IMR-90 (cell line): ENCODE measurements at regions not wholly inside any gene's neighbourhood (a gene's known extent, or its start where the extent isn't known, plus 50 kb on each side); places are given as distances from the start of the nearest gene placed in this dataset.

Experiments used
- ATAC-seq: fragments of 200-7000 bp; cut with Tn5 transposase; 2 replicates; pipeline ENCODE4 v1.9.1; 2020; ENCODE audit warnings: low read depth, mild to moderate bottlenecking, moderate library complexity
- BruUV-seq: library from RNA; stranded (reverse); fragments of 400-500 nt; replicated peaks from 2 replicates; lab custom pipeline; 2021; lab: Mats Ljungman, UMichigan
- CTCF ChIA-PET: fragments of 300-600 bp; formaldehyde crosslinking; extraction: SDS; loops from one replicate; lab custom pipeline; 2021; ENCODE audit warnings: antibody characterized with exemption; lab: Yijun Ruan, JAX
- POLR2A ChIA-PET: fragments of 300-600 bp; sonication (Branson Sonifier 250); formaldehyde crosslinking; loops from one replicate; lab custom pipeline; 2022; ENCODE audit warnings: antibody characterized with exemption; ENCODE audit not compliant: unreplicated experiment; lab: Charles Lee
- DNase-seq: peaks from one replicate; pipeline ENCODE4 v3.0.0; 2013
- H2AFZ ChIP-seq: replicated peaks from 2 replicates; pipeline ENCODE3; 2013; ENCODE audit warnings: low read length, mild to moderate bottlenecking; ENCODE audit not compliant: poor library complexity
- H2AK5ac ChIP-seq: 2 replicates; pipeline ENCODE4 v1.6.1; 2013; ENCODE audit warnings: low read depth, low read length, inconsistent platforms
- H2AK9ac ChIP-seq: replicated peaks from 2 replicates; pipeline ENCODE3; 2013; ENCODE audit warnings: mild to moderate bottlenecking, low read depth, low read length, moderate library complexity; ENCODE audit not compliant: poor library complexity
- H2BK120ac ChIP-seq: 2 replicates; pipeline ENCODE4 v1.6.1; 2013; ENCODE audit warnings: low read depth, low read length, inconsistent platforms
- H2BK15ac ChIP-seq: 3 replicates; pipeline ENCODE4 v1.6.1; 2013; ENCODE audit warnings: low read depth, low read length, inconsistent platforms
- H2BK20ac ChIP-seq: 2 replicates; pipeline ENCODE4 v1.6.1; 2013; ENCODE audit warnings: low read depth, mild to moderate bottlenecking, inconsistent platforms, low read length, moderate library complexity
- H2BK5ac ChIP-seq: 2 replicates; pipeline ENCODE4 v1.6.1; 2013; ENCODE audit warnings: mild to moderate bottlenecking, low read depth, low read length, inconsistent platforms; ENCODE audit not compliant: poor library complexity, severe bottlenecking
- H3K14ac ChIP-seq: replicated peaks from 2 replicates; pipeline ENCODE4 v1.6.1; 2013; ENCODE audit warnings: low read depth, low read length, inconsistent platforms
- H3K18ac ChIP-seq: 2 replicates; pipeline ENCODE4 v1.6.1; 2013; ENCODE audit warnings: low read depth, low read length, control low read depth
- H3K23ac ChIP-seq: 2 replicates; pipeline ENCODE4 v1.6.1; 2013; ENCODE audit warnings: low read depth, low read length, inconsistent platforms
- H3K27ac ChIP-seq: 2 replicates; pipeline ENCODE4 v1.5.1; 2013; ENCODE audit warnings: mild to moderate bottlenecking, control low read depth, low read length; ENCODE audit not compliant: insufficient read depth
- H3K27me3 ChIP-seq: 2 replicates; pipeline ENCODE4 v1.6.1; 2013; ENCODE audit warnings: low read length; ENCODE audit not compliant: control insufficient read depth, insufficient read depth
- H3K36me3 ChIP-seq: 2 replicates; pipeline ENCODE4 v1.6.1; 2013; ENCODE audit warnings: low read length, mixed read lengths; ENCODE audit not compliant: control insufficient read depth, insufficient read depth
- H3K4ac ChIP-seq: 2 replicates; pipeline ENCODE4 v1.6.1; 2013; ENCODE audit warnings: low read depth, low read length, inconsistent platforms
- H3K4me1 ChIP-seq: 2 replicates; pipeline ENCODE4 v1.6.1; 2013; ENCODE audit warnings: low read length, mixed read lengths; ENCODE audit not compliant: control insufficient read depth, insufficient read depth
- H3K4me2 ChIP-seq: 2 replicates; pipeline ENCODE4 v1.6.1; 2013; ENCODE audit warnings: low read depth, mild to moderate bottlenecking, control low read depth, low read length, moderate library complexity
- H3K4me3 ChIP-seq: 2 replicates; pipeline ENCODE4 v1.5.1; 2013; ENCODE audit warnings: low read depth, mild to moderate bottlenecking, control low read depth, low read length, moderate library complexity; ENCODE audit not compliant: insufficient read depth
- H3K56ac ChIP-seq: 2 replicates; pipeline ENCODE4 v1.6.1; 2013; ENCODE audit warnings: low read length, inconsistent platforms; ENCODE audit not compliant: insufficient read depth; ENCODE audit errors: extremely low read depth
- H3K79me1 ChIP-seq, 2 experiments: 2 replicates each; pipeline ENCODE4 v1.6.1; 2013; ENCODE audit warnings: low read length in 2 of 2, inconsistent platforms in 1 of 2, low read depth in 1 of 2
- H3K9ac ChIP-seq: 2 replicates; pipeline ENCODE4 v1.6.1; 2013; ENCODE audit warnings: low read depth, low read length, control low read depth
- H3K9me1 ChIP-seq: 2 replicates; pipeline ENCODE4 v1.6.1; 2013; ENCODE audit warnings: low read length, inconsistent platforms; ENCODE audit not compliant: insufficient read depth
- H3K9me3 ChIP-seq: 2 replicates; pipeline ENCODE4 v1.6.1; 2013; ENCODE audit warnings: low read length; ENCODE audit not compliant: control insufficient read depth, insufficient read depth
- H4K20me1 ChIP-seq: 2 replicates; pipeline ENCODE4 v1.6.1; 2013; ENCODE audit warnings: low read length, inconsistent platforms; ENCODE audit not compliant: insufficient read depth
- H4K5ac ChIP-seq: 2 replicates; pipeline ENCODE4 v1.6.1; 2013; ENCODE audit warnings: mild to moderate bottlenecking, low read depth, low read length, control low read depth
- H4K8ac ChIP-seq, 2 experiments: 2 replicates each; pipeline ENCODE4 v1.6.1; 2013; ENCODE audit warnings: low read depth in 2 of 2, low read length in 2 of 2, control low read depth in 1 of 2, inconsistent platforms in 1 of 2
- H4K91ac ChIP-seq: 2 replicates; pipeline ENCODE4 v1.6.1; 2013; ENCODE audit warnings: low read depth, low read length, inconsistent platforms; ENCODE audit not compliant: insufficient read depth
- NFE2L2 ChIP-seq: fragments of 150-350 bp; IDR thresholded peaks from 2 replicates; pipeline ENCODE4 v1.6.1; 2016; ENCODE audit warnings: low read depth, mild to moderate bottlenecking, low read length
- SMC3 ChIP-seq: fragments of 150-350 bp; IDR thresholded peaks from 2 replicates; pipeline ENCODE4 v1.6.1; 2016; ENCODE audit warnings: low read depth, mild to moderate bottlenecking, antibody characterized with exemption, low read length, moderate library complexity
- USF2 ChIP-seq: fragments of 150-350 bp; IDR thresholded peaks from 2 replicates; pipeline ENCODE4 v1.6.1; 2017; ENCODE audit warnings: mild to moderate bottlenecking, antibody characterized with exemption, low read length, low read depth
- WGBS, 2 experiments: methylation state at CpG; one replicate each; pipeline versions ENCODE4 v1.1.5 to v1.1.7; 2013; ENCODE audit warnings: missing lambda C conversion rate in 2 of 2; ENCODE audit not compliant: insufficient read length in 1 of 2; ENCODE audit errors: extremely low coverage in 2 of 2; 5-methylcytosine and 5-hydroxymethylcytosine counted together
- dilution Hi-C: fragments of 300-500 bp; cut with HindIII; formaldehyde crosslinking; loops from one replicate; pipeline ENCODE4 v1.14.3; 2018; ENCODE audit warnings: low sequenced_read_pairs; ENCODE audit not compliant: unreplicated experiment
- in situ Hi-C: fragments of 300-500 bp; cut with MboI; formaldehyde crosslinking; loops from 3 replicates; pipeline ENCODE4 v1.14.3; 2019; ENCODE audit warnings: low sequenced_read_pairs, inconsistent platforms, mixed read lengths
- intact Hi-C: fragments of 100-400 bp; cut with micrococcal nuclease; formaldehyde crosslinking; loops from 2 replicates; pipeline ENCODE4 v1.10.0; 2022
- TF ChIP-seq, protein P1 (sequence below): conservative IDR thresholded peaks from 2 replicates; pipeline ENCODE4 v1.5.1; 2012; ENCODE audit warnings: mild to moderate bottlenecking, low read depth, low read length, improper control_type of control experiment

- Histone ChIP-seq H2AK5ac (no peak overlapping the region), H4K20me1 (no peaks in the 10 kb centered on the region), H3K23ac (no peak overlapping the region), H3K4me2 (no peak overlapping the region), H4K5ac (no peak overlapping the region), H2BK15ac (no peak overlapping the region), H3K14ac (no peak overlapping the region), H3K9me3 (no peaks in the 10 kb centered on the region), H2BK20ac (no peak overlapping the region), H2AFZ (no peak overlapping the region), H3K9me1 (no peaks in the 10 kb centered on the region), H3K27ac (no peak overlapping the region), H3K18ac (no peak overlapping the region), H3K4ac (no peak overlapping the region), H3K9ac (no peak overlapping the region), H4K8ac (no peak overlapping the region), H2BK120ac (no peak overlapping the region), H3K36me3 (no peaks in the 10 kb centered on the region), H3K4me1 (no peaks in the 10 kb centered on the region), H3K79me1 (no peaks in the 10 kb centered on the region), H3K27me3 (no peaks in the 10 kb centered on the region), H2AK9ac (no peak overlapping the region), H2BK5ac (no peak overlapping the region), H3K4me3 (no peak overlapping the region), H4K91ac (no peak overlapping the region), H3K56ac (no peak overlapping the region)
- BruUV-seq: no TSS peak
- DNase-seq (no peak), ATAC-seq (no peak)
- ChIA-PET CTCF (no interaction called here), POLR2A (no interaction called here)
- intact Hi-C loops: no loop called here
- dilution Hi-C loops: no loop called here
- no CpG with 5 or more reads among the region's 2 CpGs for WGBS, 2 experiments
- in situ Hi-C loops: no loop called here
- TF ChIP-seq NFE2L2 (no peak), SMC3 (no peak), USF2 (no peak)
- TF ChIP-seq, protein P1, sequence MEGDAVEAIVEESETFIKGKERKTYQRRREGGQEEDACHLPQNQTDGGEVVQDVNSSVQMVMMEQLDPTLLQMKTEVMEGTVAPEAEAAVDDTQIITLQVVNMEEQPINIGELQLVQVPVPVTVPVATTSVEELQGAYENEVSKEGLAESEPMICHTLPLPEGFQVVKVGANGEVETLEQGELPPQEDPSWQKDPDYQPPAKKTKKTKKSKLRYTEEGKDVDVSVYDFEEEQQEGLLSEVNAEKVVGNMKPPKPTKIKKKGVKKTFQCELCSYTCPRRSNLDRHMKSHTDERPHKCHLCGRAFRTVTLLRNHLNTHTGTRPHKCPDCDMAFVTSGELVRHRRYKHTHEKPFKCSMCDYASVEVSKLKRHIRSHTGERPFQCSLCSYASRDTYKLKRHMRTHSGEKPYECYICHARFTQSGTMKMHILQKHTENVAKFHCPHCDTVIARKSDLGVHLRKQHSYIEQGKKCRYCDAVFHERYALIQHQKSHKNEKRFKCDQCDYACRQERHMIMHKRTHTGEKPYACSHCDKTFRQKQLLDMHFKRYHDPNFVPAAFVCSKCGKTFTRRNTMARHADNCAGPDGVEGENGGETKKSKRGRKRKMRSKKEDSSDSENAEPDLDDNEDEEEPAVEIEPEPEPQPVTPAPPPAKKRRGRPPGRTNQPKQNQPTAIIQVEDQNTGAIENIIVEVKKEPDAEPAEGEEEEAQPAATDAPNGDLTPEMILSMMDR: no peak
Measured at GRCh38 chrX:34058005-34058404, 74.1 kb downstream of the FAM47A start.
